OCI-LY1 (cell line): ENCODE measurements at regions not wholly inside any gene's neighbourhood (a gene's known extent, or its start where the extent isn't known, plus 50 kb on each side); places are given as distances from the start of the nearest gene placed in this dataset.
"Not testable (repeated sequence)": the region's sequence is repeated elsewhere in the genome, so short reads cannot be mapped to it uniquely, and the experiment has no call there.

Experiments used
- H2AFZ ChIP-seq: fragments of 200-600 bp; sonication (generic), shearing (Covaris generic); 2 replicates; pipeline ENCODE4 v1.6.0; 2014; ENCODE audit warnings: antibody characterized with exemption, mild to moderate bottlenecking, low read length
- H3F3A ChIP-seq: fragments of 200-600 bp; sonication (generic), shearing (Covaris generic); 2 replicates; pipeline ENCODE4 v1.6.0; 2014; ENCODE audit warnings: mild to moderate bottlenecking, antibody characterized with exemption, low read length, moderate library complexity; ENCODE audit not compliant: insufficient read depth
- H3K27ac ChIP-seq: fragments of 200-600 bp; sonication (generic); 2 replicates; pipeline ENCODE4 v1.5.1; 2014; ENCODE audit warnings: low read length, mixed run types, mild to moderate bottlenecking, low read depth; ENCODE audit not compliant: poor library complexity, severe bottlenecking
- H3K27me3 ChIP-seq: fragments of 200-600 bp; sonication (generic); 2 replicates; pipeline ENCODE4 v1.6.0; 2014; ENCODE audit warnings: antibody characterized with exemption, mild to moderate bottlenecking, low read length, moderate library complexity; ENCODE audit not compliant: insufficient read depth
- H3K36me3 ChIP-seq: fragments of 200-600 bp; sonication (generic); 2 replicates; pipeline ENCODE4 v1.6.1; 2014; ENCODE audit warnings: mild to moderate bottlenecking, antibody characterized with exemption, low read length, moderate library complexity, mixed read lengths; ENCODE audit not compliant: insufficient read depth
- H3K4me1 ChIP-seq: fragments of 200-600 bp; sonication (generic); 2 replicates; pipeline ENCODE4 v1.5.1; 2014; ENCODE audit warnings: mild to moderate bottlenecking, low read length, moderate library complexity; ENCODE audit not compliant: insufficient read depth, severe bottlenecking
- H3K4me2 ChIP-seq: fragments of 200-600 bp; sonication (generic), shearing (Covaris generic); 2 replicates; pipeline ENCODE4 v1.6.1; 2014; ENCODE audit warnings: low read length
- H3K4me3 ChIP-seq: fragments of 200-600 bp; sonication (generic); 2 replicates; pipeline ENCODE4 v1.5.1; 2014; ENCODE audit warnings: low read length, low read depth, mild to moderate bottlenecking, mixed read lengths; ENCODE audit not compliant: poor library complexity, severe bottlenecking
- H3K79me2 ChIP-seq: fragments of 200-600 bp; shearing (Covaris generic); 2 replicates; pipeline ENCODE4 v1.6.1; 2016; ENCODE audit warnings: mixed run types, low read length, mixed read lengths; ENCODE audit not compliant: insufficient read depth
- H3K9ac ChIP-seq: fragments of 200-600 bp; sonication (generic), shearing (Covaris generic); 2 replicates; pipeline ENCODE4 v1.6.1; 2014; ENCODE audit warnings: mild to moderate bottlenecking, low read length, mixed read lengths
- H3K9me2 ChIP-seq: fragments of 200-600 bp; sonication (generic), shearing (Covaris generic); 2 replicates; pipeline ENCODE4 v1.6.1; 2014; ENCODE audit warnings: low read depth, mild to moderate bottlenecking, low read length, mixed read lengths
- H3K9me3 ChIP-seq: fragments of 200-600 bp; shearing (Covaris generic); 2 replicates; pipeline ENCODE4 v1.6.1; 2014; ENCODE audit warnings: low read length, mixed read lengths
- H4K20me1 ChIP-seq: fragments of 200-600 bp; sonication (generic), shearing (Covaris generic); 2 replicates; pipeline ENCODE4 v1.6.0; 2016; ENCODE audit warnings: mild to moderate bottlenecking, low read length; ENCODE audit not compliant: insufficient read depth
- EZH2 ChIP-seq: fragments of 200-600 bp; sonication (generic), shearing (Covaris generic); IDR thresholded peaks from 2 replicates; pipeline ENCODE4 v1.8.0; 2017; ENCODE audit warnings: borderline replicate concordance, mixed run types, mild to moderate bottlenecking, antibody characterized with exemption, low read length, moderate library complexity, mixed read lengths
- TF ChIP-seq, protein P1 (sequence below): fragments of 200-600 bp; sonication (generic), shearing (Covaris generic); IDR thresholded peaks from 2 replicates; pipeline ENCODE4 v1.5.1; 2017; ENCODE audit warnings: mild to moderate bottlenecking, antibody characterized with exemption, low read length, moderate library complexity, mixed read lengths

DNA sequence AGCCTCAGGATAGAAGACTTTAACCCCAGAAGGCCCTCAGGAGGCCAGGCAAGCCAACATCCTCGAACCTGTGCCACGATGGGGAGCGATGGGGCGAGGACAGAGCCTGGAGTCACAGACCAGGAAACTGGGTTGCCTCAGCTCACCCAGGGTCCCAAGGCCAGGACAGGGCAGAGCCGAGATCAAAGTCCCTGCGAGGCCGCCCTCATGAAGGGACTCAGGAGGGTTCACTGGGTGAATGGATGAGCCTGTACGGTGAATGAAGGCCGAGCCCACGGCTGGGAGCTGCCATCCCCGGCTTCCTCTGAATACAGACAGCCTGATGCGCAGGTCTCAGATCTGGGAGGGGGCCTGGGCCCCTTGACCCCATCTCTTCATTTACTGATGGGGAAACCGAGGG lies 170.1 kb upstream of the FOXD4L5 start:
- H2AFZ ChIP-seq, H3K36me3 ChIP-seq, H3K9me2 ChIP-seq, H4K20me1 ChIP-seq, H3K9ac ChIP-seq, H3K79me2 ChIP-seq, H3K27me3 ChIP-seq, H3F3A ChIP-seq, H3K4me3 ChIP-seq, H3K27ac ChIP-seq, H3K4me1 ChIP-seq, H3K4me2 ChIP-seq, H3K9me3 ChIP-seq: not testable (repeated sequence)

GRCh38 chr9:65454666-65455065 lies 169.7 kb upstream of the FOXD4L5 start:
- not testable (repeated sequence) for H2AFZ ChIP-seq, H3K79me2 ChIP-seq, H3F3A ChIP-seq, H3K27ac ChIP-seq, H3K27me3 ChIP-seq, H3K9ac ChIP-seq, H3K4me3 ChIP-seq, H3K9me2 ChIP-seq, H3K36me3 ChIP-seq, H3K4me2 ChIP-seq, H3K4me1 ChIP-seq, H4K20me1 ChIP-seq, H3K9me3 ChIP-seq

- H3K36me3 ChIP-seq, H3K79me2 ChIP-seq, H3K4me3 ChIP-seq, H3K9me2 ChIP-seq, H3K9ac ChIP-seq, H3K4me2 ChIP-seq, H3K27ac ChIP-seq, H3F3A ChIP-seq, H3K4me1 ChIP-seq, H3K27me3 ChIP-seq, H2AFZ ChIP-seq, H3K9me3 ChIP-seq, H4K20me1 ChIP-seq: not testable (repeated sequence)
Measured at GRCh38 chr9:65454034-65454433, 169.0 kb upstream of the FOXD4L5 start.

DNA sequence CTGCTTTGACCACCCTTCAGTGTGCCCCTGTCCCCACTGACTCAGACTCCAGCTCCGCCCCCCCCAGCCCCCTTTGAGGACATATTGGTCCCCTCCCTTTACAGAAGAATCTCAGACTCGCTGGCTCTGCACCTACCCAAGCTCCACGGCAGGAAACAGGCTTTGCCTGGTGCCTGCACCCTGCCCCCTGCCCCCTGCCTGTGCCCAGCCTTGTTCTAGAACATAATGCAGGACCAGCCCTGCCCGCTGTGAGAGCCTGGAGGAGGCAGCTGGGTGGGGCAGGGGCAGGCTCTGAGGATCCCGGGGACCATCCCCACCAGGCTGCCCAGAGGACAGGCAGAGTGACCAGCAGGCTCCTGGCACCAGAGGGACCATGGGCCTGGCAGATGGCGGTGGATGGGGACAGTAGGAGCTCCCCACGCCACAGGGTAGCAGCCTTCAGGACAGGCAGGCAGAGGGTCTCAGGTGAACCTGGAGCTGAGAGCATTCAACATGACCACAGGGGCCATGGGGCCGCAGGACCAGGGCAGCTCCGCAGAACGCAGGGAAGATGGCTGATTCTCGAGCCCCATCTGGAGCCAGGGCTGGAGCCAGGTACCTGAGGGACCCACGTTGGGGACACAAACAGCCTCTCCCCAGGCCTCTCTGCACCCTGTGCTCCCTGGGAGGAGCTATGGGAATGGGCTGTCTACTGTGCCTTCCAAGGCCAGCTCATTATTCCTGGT lies 165.0 kb upstream of the FOXD4L5 start:
- H3K4me3 ChIP-seq, H3K27ac ChIP-seq, H3K9me3 ChIP-seq, H2AFZ ChIP-seq, H3F3A ChIP-seq, H3K4me2 ChIP-seq, H3K27me3 ChIP-seq, H3K79me2 ChIP-seq, H4K20me1 ChIP-seq, H3K9ac ChIP-seq, H3K4me1 ChIP-seq, H3K36me3 ChIP-seq, H3K9me2 ChIP-seq: not testable (repeated sequence)

DNA sequence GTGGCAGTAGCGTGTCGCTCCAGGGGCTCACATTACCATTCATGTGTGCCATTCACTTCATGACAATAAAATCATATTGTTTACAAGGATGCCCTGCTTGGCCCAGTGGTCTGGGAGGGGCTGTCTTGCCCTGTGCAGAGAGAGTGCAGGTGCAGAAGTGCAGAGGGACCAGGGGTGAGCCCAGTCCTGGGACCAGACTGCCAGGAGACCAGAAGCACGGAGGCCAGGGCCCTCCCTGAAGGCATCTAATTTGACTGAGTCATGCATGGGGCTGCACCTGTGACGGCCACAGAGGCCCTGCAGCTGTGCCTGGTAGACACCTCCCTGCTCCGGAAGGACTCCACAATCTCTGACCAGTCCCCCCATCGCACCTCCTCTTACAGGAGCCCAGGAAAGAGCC lies 164.4 kb upstream of the FOXD4L5 start:
- Histone ChIP-seq H3K9ac (no peak overlapping the region), H3K9me3 (no peaks in the 10 kb centered on the region)

GRCh38 chr9:65447146-65447545 lies 162.1 kb upstream of the FOXD4L5 start:
- not testable (repeated sequence) for H3K4me2 ChIP-seq, H3K4me3 ChIP-seq, H3K9me3 ChIP-seq, H3K4me1 ChIP-seq, H3K27ac ChIP-seq, H2AFZ ChIP-seq, H3K27me3 ChIP-seq, H3K9me2 ChIP-seq, H4K20me1 ChIP-seq, H3K36me3 ChIP-seq, H3F3A ChIP-seq, H3K79me2 ChIP-seq, H3K9ac ChIP-seq

More for the DNA sequence above, 164.4 kb upstream of the FOXD4L5 start:
- Histone ChIP-seq H2AFZ (no peak overlapping the region), H3K4me3 (no peak overlapping the region), H3K9me2 (no peaks in the 10 kb centered on the region), H4K20me1 (no peaks in the 10 kb centered on the region), H3K36me3 (no peaks in the 10 kb centered on the region), H3F3A (no peaks in the 10 kb centered on the region), H3K27me3 (no peaks in the 10 kb centered on the region), H3K79me2 (no peaks in the 10 kb centered on the region), H3K4me2 (no peak overlapping the region), H3K27ac (no peak overlapping the region), H3K4me1 (no peaks in the 10 kb centered on the region)
- no peak for TF ChIP-seq EZH2
- TF ChIP-seq, protein P1, sequence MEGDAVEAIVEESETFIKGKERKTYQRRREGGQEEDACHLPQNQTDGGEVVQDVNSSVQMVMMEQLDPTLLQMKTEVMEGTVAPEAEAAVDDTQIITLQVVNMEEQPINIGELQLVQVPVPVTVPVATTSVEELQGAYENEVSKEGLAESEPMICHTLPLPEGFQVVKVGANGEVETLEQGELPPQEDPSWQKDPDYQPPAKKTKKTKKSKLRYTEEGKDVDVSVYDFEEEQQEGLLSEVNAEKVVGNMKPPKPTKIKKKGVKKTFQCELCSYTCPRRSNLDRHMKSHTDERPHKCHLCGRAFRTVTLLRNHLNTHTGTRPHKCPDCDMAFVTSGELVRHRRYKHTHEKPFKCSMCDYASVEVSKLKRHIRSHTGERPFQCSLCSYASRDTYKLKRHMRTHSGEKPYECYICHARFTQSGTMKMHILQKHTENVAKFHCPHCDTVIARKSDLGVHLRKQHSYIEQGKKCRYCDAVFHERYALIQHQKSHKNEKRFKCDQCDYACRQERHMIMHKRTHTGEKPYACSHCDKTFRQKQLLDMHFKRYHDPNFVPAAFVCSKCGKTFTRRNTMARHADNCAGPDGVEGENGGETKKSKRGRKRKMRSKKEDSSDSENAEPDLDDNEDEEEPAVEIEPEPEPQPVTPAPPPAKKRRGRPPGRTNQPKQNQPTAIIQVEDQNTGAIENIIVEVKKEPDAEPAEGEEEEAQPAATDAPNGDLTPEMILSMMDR, result no peak

DNA sequence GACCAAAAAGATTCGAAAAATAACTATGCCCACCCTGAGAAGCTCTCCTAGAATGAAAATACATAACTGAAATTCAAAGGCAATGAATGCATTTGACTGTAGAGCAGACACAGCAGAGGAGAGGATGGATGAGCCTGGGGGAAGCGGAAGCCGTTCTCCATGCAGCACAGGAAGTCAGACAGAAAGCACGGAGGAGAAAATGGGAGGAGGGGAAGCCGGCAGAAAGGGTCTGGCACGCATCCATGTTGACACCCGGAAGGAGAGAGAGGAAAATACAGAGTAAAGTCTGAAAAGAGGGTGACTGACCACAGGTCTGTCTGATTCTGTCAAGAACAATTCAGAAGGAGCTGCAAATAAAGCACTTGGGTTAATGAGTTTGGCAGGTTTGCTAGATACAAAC lies 161.0 kb upstream of the FOXD4L5 start:
- not testable (repeated sequence) for H2AFZ ChIP-seq, H3K9me2 ChIP-seq, H3K4me1 ChIP-seq, H3F3A ChIP-seq, H3K27me3 ChIP-seq, H3K79me2 ChIP-seq, H3K9me3 ChIP-seq, H3K27ac ChIP-seq, H3K4me2 ChIP-seq, H3K4me3 ChIP-seq, H3K36me3 ChIP-seq, H4K20me1 ChIP-seq, H3K9ac ChIP-seq
